AML-193 (cell line): ENCODE measurements at regions not wholly inside any gene's neighbourhood (a gene's known extent, or its start where the extent isn't known, plus 50 kb on each side); places are given as distances from the start of the nearest gene placed in this dataset.

Experiments used
- DNase-seq, 2 experiments: peaks; one replicate each; lab custom pipeline; 2025; lab: John Stamatoyannopoulos, UW

GRCh38 chrX:107560980-107561379 lies 67.3 kb upstream of the PRPS1 start:
- no peak for DNase-seq

- no peak for DNase-seq
Measured at GRCh38 chrX:107561468-107562215, 66.7 kb upstream of the PRPS1 start.

GRCh38 chrX:107562482-107562881 lies 65.8 kb upstream of the PRPS1 start:
- no peak for DNase-seq

- no peak for DNase-seq
Measured at GRCh38 chrX:107563824-107564223, 64.5 kb upstream of the PRPS1 start.

- DNase-seq: no peak
Measured at GRCh38 chrX:107565015-107565414, 63.3 kb upstream of the PRPS1 start.

GRCh38 chrX:107565931-107566603 lies 62.2 kb upstream of the PRPS1 start:
- DNase-seq: no peak

- no peak for DNase-seq
Measured at GRCh38 chrX:107566604-107567262, 61.6 kb upstream of the PRPS1 start.

- DNase-seq: no peak
Measured at GRCh38 chrX:107567370-107567769, 60.9 kb upstream of the PRPS1 start.

- no peak for DNase-seq
Measured at GRCh38 chrX:107571296-107571998, 56.9 kb upstream of the PRPS1 start.

GRCh38 chrX:107573016-107573415 lies 55.3 kb upstream of the PRPS1 start:
- DNase-seq: no peak

- no peak for DNase-seq
Measured at GRCh38 chrX:107574054-107574683, 54.1 kb upstream of the PRPS1 start.

GRCh38 chrX:107574711-107575110 lies 53.6 kb upstream of the PRPS1 start:
- no peak for DNase-seq

GRCh38 chrX:107576392-107576791 lies 51.9 kb upstream of the PRPS1 start:
- DNase-seq: no peak

GRCh38 chrX:107576841-107577240 lies 51.5 kb upstream of the PRPS1 start:
- no peak for DNase-seq

GRCh38 chrX:107577933-107578332 lies 50.4 kb upstream of the PRPS1 start:
- DNase-seq: no peak
